IPS-NIHi11 (cell line): ENCODE measurements at regions not wholly inside any gene's neighbourhood (a gene's known extent, or its start where the extent isn't known, plus 50 kb on each side); places are given as distances from the start of the nearest gene placed in this dataset.

ENCODE experiments used
- DNase-seq: peaks from one replicate; pipeline ENCODE4 v3.0.0; 2012; ENCODE audit warnings: mixed read lengths, low spot score

DNA sequence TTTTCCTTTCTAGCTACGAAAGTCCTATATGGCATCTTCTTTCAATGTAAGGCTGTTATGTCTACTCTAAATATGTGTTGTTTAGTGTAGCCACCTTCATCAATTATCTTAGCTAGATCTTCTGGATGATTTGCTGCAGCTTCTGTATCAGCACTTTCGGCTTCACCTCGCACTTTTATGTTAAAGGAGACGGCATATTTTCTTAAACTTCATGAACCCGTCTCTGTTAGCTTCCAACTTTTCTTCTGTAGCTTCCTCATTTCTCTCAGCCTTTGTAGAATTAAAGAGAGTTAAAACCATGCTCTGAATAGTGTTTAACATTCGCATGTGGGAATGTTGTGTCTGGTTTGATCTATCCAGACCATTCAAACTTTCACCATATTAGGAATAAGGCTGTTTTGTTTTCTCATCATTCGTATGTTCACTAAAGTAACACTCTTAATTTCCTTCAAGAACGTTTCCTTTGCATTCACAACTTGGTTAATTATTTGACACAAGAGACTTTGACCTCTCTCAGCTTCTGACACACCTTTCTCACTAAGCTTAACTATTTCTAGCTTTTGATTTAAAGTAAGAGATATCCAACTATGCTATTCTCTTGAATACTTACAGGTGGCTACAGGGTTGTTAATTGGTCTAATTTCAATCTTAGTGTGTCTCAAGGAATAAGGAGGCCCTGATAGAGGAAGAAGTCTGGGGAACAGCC lies 476.8 kb downstream of the GABRG1 start:
- DNase-seq: no peak

DNA sequence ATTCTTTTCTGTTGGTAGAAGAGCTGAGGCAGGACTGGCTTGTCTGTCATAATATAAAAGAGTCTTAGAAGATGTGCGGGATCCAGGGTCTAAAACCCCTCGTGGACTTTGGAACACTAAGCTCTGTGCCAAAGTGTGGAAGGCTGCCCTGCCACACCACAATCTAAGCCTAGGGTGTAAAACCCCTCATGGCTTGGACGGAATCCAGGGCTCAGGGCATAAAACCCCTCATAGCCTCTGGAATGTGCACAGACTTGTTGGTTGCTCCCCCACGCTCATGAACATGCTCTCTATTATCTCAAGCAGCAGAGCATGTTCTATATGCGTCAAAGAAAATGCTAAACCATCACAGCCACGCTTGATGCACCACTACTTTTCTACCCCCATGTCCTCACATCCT lies 483.6 kb downstream of the GABRG1 start:
- DNase-seq: no peak

DNA sequence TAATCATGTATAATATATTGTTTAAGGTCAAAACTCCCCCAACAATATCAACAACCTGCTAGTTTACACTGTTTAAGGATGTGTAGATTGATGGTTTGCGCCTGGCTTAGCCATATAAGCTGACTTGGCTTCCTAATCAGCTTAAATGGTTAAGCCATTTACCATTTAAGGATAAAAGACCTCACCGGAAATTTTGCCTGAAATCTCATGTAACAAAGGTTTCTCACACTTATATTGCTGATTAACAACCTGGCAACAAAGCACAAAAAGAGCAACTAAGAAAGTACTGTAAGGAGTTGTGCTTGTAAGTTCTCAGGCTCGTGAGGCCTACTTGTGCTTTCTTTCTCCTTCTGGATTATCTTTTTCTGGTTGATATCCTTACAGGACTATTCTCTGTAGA lies 485.2 kb downstream of the GABRG1 start:
- DNase-seq: no peak

DNA sequence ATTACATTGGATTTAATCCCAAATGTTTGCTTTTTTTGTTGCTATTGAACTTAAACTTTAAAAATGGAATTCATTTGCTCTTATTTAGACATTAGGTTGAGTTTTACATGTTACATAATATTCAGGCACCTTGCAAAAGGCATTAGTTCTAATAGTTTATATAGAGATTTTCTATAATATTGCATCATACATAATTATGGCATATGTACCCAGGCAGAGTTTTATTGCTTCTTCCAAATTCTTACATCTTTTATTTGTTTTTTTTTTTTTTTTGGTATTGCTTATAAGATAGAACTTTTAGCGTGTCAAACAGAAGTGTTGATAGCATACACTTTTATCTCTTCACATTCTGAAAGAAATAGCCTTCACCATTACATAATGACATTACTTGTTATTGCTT lies 487.7 kb downstream of the GABRG1 start:
- no peak for DNase-seq

DNA sequence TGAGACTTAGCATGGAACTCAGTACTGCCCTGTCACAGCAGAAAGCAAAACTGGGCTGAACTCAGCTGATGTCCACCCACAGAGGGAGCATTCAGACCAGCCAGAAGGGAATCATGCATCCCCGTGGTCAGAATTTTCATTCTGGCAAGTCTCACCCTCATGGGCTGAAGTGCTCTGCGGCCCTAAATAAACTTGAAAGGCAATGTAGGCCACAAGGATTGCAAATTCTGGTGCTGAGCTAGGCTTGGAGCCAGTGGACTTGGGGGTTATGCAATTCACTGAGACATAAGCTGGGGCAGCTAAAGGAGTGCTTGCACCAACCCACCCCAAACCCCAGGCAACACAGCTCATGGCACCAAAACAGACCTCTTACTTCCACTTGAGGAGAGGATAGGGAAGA lies 494.1 kb downstream of the GABRG1 start:
- DNase-seq: no peak

DNA sequence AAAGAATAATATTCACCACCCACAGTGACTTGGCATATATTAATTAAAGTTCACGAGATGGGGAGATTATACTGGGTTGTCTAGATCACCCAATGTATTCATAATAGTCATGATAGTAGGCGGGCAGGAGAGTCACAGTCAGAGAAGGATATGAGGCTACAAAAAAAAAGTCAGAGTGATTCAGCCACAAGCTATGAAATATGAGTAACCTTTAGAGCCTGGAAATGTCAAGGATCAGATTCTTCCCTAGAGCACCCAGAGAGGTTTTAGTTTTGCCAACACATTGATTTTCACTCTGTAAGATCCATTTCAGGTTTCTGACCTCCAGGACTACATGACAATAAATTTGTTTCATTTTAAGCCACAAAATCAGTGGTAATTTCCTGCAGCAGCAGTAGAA lies 501.9 kb downstream of the GABRG1 start:
- DNase-seq: peak; percentile 5

DNA sequence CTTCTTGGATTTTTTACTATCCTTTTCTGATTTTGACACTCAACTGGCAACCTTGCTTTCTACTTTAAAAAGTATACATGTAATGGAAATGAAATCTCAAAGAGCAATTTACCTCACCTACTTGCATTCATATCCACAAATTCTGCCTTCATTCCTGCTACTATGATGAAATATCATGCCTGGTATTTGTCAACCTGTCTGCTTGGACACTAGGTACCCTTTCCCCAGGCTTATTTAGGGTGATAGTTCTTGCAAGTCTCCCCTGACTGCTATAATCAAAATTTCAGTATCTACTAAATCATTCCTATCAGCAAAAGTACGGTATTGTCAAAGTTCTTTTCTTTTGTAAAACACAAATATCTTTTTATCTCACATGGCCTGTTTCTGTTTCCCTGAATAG lies 503.0 kb downstream of the GABRG1 start:
- no peak for DNase-seq

DNA sequence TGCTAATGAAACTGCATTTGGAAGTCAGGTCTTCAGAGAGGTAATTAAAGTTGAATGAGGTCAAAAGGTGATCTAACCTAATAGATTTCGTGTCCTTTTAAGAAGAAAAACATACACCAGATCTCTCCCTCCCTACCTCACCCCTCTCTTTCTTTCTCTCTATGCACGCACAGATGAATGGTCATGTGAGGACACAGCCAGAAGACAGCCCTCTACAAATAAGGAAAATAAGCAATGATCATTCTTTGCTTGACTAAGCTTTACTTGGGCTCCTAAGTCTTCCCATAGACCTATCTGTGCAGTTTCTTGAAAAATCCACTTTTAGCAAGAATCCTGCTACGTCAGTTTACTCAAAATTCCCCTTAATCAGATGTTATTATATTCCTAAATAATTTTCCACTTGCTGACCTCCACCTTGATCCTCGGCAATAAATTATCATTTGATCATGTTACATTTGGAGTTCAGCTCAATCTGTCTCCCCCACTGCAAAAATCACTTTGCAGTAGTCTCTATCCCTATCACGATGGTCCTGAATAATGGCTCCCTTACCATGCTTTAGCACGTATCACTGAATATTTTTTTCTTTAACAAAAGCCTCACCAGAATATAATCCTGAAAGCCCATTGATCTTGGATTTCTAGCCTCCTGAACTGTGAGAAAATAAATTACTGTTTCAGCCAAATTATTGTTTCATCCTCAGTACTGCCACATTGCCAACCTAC lies 527.3 kb downstream of the GABRG1 start:
- no peak for DNase-seq

DNA sequence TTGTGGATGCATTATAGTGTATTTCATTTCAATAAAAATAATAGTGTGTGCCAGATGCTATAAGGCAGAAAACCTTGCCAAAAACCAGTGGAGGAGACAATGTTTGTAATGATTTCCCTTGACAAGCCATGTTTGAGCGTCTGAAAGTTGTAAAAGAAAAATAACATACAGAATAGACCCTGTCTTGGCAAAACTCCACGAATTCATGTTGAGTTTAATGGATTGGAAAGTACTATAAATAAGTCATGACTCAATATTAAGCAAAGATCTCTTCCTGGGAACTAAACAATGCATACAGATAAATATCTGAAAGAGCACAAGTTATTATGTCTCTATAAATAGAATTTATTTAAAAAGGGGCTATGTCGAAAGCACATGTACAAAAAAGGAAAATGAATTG lies 543.5 kb downstream of the GABRG1 start:
- no peak for DNase-seq

DNA sequence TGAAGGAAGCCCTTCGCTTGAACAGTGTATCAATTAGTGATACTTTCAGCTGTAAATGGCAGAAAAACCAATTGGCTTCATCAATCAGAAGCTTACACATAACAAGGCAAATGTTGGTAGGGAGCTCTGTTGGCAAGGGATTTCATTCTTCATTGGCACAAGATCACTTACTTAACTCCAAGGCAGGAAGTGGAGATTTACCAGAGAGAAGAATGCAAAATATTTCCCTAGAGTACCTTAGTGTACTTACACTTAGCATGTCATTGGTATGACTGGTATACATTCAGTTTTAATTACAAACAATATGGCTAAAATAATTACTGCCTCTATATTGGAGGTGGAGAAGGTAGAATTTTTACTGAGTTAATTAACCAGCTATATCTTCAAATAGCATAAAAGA lies 545.0 kb downstream of the GABRG1 start:
- no peak for DNase-seq

DNA sequence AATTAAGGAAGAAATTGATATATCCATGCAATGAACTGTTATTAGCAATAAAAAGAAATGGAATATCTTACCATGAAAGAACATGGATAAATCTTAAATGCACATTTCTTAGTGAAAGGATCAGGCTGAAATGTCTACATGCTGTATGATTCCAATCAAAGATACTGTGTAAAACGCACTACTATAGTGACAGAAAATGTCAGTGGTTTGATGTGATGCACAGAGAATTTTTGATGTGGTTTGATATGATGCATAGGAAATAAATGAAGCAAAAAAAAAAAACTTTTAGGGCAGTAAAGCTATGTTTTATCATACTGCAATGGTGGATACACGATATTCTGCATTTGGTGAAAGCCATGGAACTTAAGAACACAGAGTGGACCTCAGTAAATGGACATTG lies 547.6 kb downstream of the GABRG1 start:
- no peak for DNase-seq

DNA sequence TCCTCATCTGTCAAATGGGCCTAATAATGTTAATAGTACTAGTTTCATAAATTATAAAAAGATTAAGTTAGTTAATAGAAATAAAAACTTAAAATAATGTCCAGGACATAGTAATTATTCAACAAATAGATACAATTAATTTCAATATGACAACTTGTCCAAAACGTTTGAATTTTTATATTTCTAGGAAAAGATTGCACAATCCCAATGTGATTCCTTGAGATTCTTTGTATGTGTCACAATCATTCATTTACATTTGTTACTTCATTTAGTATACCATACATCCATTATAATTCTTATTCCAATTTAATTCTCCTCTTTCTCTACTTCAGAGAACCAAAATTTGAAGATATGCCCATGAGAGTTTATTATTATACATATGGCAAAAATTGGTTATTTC lies 554.2 kb downstream of the GABRG1 start:
- no peak for DNase-seq

DNA sequence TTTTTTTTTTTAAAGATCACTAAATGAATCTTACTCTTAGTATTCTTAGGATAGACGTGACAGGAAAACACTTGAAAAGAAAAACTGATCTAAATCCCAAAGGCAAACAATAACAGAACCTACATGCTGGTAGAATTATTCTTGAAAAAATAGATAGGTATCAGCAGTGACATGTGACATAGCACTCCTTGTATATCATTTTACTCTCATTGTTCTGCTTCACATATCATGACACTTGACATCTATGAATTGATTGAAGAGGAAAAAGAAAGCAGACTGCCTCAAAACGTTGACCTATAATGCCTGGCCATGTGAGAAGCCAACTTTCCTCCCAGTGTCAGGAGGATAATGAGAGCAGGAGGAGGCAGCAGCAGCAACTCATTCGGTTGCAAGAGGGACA lies 555.2 kb downstream of the GABRG1 start:
- DNase-seq: no peak

DNA sequence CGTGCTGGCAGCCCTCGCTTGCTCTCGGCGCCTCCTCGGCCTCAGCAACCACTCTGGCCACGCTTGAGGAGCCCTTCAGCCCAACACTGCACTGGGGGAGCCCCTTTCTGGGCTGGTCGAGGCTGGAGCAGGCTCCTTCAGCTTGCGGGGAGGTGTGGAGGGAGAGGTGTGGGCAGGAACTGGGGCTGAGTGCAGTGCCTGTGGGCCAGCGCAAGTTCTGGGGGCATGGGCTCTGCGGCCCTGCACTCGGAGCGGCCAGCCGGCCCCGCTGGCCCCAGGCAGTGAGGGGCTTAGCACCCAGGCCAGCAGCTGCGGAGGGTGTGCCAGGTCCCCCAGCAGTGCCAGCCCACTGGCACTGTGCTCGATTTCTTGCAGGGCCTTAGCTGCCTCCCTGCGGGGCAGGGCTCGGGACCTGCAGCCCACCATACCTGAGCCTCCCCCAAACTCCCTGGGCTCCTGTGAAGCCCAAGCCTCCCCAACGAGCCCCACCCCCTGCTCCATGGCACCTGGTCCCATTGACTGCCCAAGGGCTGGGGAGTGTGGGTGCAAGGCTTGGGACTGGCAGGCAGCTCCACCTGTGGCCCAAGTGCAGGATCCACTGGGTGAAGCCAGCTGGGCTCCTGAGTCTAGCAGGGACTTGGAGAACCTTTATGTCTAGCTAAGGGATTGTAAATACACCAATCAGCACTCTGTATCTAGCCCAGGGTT lies 556.8 kb downstream of the GABRG1 start:
- DNase-seq: no peak

DNA sequence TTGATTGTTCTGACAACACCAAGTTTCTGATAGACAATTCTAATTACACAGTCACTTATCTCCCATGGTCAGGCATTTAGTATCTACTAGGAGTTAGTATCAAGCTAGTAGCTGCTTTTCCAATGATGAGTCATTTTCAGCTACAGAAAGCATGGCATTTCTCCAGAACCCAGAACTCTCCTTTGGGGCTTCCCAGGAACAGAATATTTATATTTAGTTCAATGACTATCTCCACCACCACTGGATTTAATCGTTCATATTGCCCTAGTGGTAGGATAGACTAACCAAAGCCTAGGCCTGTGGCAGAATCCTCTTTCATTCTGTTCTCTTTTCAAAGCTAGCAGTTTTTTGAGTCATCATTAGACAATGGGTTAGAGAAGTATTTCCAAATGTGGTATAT lies 569.4 kb downstream of the GABRG1 start:
- no peak for DNase-seq

DNA sequence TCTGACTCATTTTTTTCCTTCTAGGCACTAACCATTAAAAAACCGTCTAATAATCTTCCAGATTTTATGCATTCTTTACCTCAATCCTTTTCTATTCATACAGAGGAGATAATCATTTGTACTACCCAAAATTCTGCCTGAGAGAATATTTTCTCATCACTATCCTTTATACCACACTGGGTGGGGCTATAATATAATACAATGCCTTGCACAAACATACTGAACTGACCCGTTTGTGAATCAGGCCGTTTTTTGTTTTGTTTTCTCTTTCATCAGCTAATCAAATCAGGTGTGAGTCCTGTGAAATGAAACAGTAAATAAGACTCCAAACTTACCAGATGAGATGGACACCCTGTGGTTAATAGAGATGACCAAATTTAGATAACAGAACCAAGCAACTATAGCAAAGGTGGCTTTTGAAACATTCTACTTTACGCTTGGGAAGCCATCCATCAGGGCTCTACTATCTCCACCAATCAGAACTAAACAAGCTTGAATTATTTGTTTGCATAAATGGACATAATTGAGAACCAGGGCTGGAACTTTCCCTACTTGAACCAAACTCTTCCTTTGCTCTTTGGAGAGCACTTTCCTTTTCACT lies 573.0 kb downstream of the GABRG1 start:
- no peak for DNase-seq

DNA sequence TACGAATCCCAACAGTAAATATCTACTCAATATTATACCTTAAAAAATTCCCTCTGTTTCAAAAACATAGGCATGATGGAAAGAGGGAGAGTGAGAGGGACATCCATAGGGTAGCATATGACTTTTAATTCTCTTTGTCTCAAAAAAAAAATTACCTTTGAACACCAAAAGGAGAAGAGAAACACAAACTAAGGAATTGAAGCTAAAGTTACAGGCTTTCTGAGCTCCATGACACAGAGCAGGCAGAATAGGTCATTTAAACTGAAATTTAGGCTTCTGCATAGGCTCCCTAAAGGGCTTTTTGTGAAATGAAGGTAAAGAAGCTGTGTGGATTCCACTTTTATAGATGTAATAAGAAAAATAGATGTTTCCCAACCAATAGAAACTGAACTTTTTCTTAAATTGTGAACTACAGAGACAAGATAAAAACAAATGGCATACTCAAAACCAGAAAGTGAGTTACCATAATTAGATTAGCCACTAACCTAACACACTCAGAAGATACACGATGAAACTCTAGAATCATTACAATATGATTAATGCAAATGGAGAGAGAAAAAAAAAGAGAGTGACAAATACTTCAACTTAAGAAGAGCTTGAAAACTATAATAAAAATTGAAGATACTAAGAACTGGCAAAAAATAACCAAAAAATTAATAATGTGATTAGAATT lies 584.6 kb downstream of the GABRG1 start:
- no peak for DNase-seq

DNA sequence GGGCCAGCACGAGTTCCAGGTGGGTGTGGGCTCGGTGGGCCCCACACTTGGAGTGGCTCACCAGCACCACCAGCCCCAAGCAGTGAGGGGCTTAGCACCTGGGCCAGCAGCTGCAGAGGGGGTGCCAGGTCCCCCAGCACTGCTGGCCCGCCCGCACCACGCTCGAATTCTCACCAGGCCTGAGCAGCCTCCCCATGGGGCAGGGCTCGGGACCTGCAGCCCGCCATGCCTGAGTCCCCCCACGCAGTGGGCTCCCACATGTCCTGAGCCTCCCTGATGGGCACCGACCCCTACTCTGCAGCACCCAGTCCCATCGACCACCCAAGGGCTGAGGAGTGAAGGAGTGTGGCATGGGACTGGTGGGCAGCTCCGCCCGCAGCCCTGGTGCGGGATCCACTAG lies 593.4 kb downstream of the GABRG1 start:
- no peak for DNase-seq

DNA sequence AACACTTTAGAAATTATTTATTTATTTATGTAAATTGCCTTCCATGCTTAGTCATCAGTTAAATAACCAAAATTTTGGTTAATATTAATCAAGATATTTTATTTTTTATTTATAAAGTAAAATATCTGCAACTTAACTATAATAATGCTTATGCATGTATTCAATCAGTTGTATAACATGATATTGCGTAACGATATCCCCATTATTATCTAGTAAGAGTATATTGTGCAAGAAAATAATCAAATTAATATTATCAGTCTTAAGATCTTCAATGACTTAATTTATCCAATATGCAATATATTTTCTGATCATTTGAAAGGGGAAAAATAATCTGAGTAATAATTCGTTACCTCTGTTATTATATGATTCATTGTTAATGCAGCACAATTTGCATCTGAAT lies 596.7 kb downstream of the GABRG1 start:
- DNase-seq: no peak

DNA sequence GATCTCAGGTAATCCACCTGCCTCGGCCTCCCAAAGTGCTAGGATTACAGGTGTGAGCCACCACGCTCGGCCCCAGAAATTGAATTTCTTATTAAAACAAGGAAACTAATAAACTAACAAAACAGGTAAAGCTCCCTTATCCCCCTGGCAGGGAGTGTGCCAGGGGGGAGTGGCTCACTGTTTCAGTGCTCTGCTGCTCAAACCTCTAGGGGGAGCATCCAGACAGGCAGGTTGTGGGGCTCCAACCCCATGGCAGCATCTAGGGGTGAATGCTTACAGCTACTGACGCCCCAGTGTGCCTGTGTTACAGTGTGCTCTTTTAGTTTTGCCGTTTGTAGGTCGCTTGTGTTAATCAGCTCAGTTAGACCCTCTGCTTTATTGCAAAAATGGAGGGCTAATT lies 605.0 kb downstream of the GABRG1 start:
- DNase-seq: no peak

DNA sequence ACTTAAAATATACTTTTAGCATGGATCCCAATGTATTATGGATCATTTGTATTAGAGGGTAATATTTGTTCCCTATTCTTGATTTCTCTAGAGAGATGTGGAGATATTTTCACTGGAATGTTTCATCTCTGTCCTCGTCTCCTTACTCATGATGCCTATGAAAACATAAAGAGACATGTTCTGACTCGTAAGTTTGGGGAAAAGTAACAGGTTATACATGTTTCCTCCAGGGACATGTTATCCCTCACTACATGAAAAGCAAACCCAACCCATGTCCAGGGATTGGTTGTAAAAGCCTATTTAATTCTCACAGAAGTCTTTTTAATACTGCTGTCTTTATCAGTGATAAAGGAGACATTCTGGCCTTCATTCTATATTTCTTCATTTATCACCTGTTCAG lies 621.4 kb downstream of the GABRG1 start:
- no peak for DNase-seq

DNA sequence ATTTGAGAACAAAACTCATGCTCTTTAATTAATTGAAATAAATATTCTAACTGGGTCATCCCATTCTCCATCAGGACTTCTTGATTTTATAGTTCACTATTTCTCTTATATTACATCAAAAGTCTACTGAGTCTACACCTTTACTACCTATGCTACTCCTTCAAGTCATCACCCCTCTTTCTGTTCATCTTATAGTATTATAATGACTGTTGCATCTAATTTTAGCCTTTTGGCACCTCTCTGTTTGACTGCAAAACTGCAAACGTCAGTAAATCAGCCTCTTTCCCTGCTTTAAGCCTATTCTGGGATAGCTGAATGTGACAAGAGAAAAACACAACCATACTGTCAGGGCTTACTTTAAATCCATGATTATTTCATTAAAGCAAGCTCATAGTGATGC lies 639.1 kb downstream of the GABRG1 start:
- no peak for DNase-seq
